ENCODE measurements at regions not wholly inside any gene's neighbourhood (a gene's known extent, or its start where the extent isn't known, plus 50 kb on each side); places are given as distances from the start of the nearest gene placed in this dataset.

DNA sequence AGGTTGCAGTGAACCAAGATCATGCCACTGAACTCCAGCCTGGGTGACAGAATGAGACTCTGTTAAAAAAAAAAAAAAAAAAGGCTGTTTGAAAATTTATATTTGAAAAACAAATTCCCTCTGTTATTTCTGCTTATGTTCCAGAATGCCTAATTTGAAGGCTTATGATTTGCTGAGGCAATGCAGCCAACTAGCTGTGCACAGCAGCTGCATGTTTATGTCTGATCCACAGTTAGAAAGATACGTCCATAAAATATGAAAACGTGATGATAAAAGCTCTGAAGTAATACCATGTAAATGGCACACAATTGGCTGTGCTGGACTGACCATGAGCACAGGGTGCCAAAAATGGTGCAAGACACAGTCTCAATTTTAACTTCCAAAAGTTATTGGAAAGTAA, 453.2 kb downstream of the TUSC1 start:
- intact Hi-C loops (cut with micrococcal nuclease; ENCODE audit: unreplicated experiment) (no loop called here), in situ Hi-C loops (cut with HindIII; ENCODE audit: extremely low pct_ligation_motif_present, low pct_unique_long_range_greater_than_20kb) (no loop called here)
- CTCF ChIA-PET (ENCODE audit: low intra/inter-chr PET ratio, low total read pairs): no interaction called here
- Histone ChIP-seq H3K27me3 (ENCODE audit: control insufficient read depth in 1 of 2, insufficient read depth in 2 of 2, low read length in 2 of 2) (no peaks in the 10 kb centered on the region), H3K27ac (ENCODE audit: extremely low read length, insufficient read depth, low read length) (no peak overlapping the region), H3K9me3 (ENCODE audit: low read length) (peaks cover 11% of the 10 kb centered on the region; the same call in 1 of the 2 replicates), H3K36me3 (replicated peaks in 1 of 2; ENCODE audit: control insufficient read depth in 1 of 2, insufficient read depth in 2 of 2, low read length in 2 of 2) (no peaks in the 10 kb centered on the region), H3K4me1 (ENCODE audit: insufficient read depth, low read length) (no peaks in the 10 kb centered on the region), H3K4me2 (ENCODE audit: low read depth, low read length) (no peak overlapping the region), H3K79me2 (ENCODE audit: insufficient read depth, low read length) (no peaks in the 10 kb centered on the region), H3K4me3 (replicated peaks in 1 of 3; ENCODE audit: insufficient read depth in 1 of 3, low read depth in 2 of 3, low read length in 3 of 3) (no peak overlapping the region), H4K20me1 (ENCODE audit: insufficient read depth, low read length) (no peaks in the 10 kb centered on the region), H3K9ac (ENCODE audit: insufficient read depth, low read depth, low read length) (no peak overlapping the region), H2AFZ (ENCODE audit: low read length) (no peak overlapping the region)
- DNase-seq (ENCODE audit: low spot score): no peak
- ATAC-seq: no peak
- no TSS peak for BruUV-seq (replicated peaks)
- 0% methylated on average over 2 of the region's 2 CpGs for WGBS (ENCODE audit: low lambda C conversion rate)
- FAIRE-seq: no peak
- POLR2A ChIA-PET: no interaction called here
- TF ChIP-seq HNF4A (CRISPR knock-in tag; IDR thresholded peaks at IDR 0.05) (no peak), REPIN1 (CRISPR knock-in tag; IDR thresholded peaks at IDR 0.05; ENCODE audit: borderline replicate concordance, low read depth) (no peak), CBX5 (CRISPR knock-in tag; IDR thresholded peaks at IDR 0.05; ENCODE audit: borderline replicate concordance) (no peak), MXI1 (IDR thresholded peaks at IDR 0.05; ENCODE audit: borderline replicate concordance, low read depth, low read length) (no peak), ZNF670 (CRISPR knock-in tag; IDR thresholded peaks at IDR 0.05; ENCODE audit: borderline replicate concordance) (no peak), SALL2 (CRISPR knock-in tag; IDR thresholded peaks at IDR 0.05) (no peak), ZNF317 (CRISPR knock-in tag; IDR thresholded peaks at IDR 0.05) (no peak), JUN (CRISPR knock-in tag; IDR thresholded peaks at IDR 0.05) (no peak), NPAS2 (CRISPR knock-in tag; IDR thresholded peaks at IDR 0.05; ENCODE audit: borderline replicate concordance) (no peak), THAP11 (CRISPR knock-in tag; IDR thresholded peaks at IDR 0.05) (no peak), ZNF530 (CRISPR knock-in tag; IDR thresholded peaks at IDR 0.05; ENCODE audit: low read depth) (no peak), ZNF782 (CRISPR knock-in tag; IDR thresholded peaks at IDR 0.05; ENCODE audit: borderline replicate concordance) (no peak), CC2D1A (CRISPR knock-in tag; IDR thresholded peaks at IDR 0.05) (no peak)
- TF ChIP-seq, protein P1, sequence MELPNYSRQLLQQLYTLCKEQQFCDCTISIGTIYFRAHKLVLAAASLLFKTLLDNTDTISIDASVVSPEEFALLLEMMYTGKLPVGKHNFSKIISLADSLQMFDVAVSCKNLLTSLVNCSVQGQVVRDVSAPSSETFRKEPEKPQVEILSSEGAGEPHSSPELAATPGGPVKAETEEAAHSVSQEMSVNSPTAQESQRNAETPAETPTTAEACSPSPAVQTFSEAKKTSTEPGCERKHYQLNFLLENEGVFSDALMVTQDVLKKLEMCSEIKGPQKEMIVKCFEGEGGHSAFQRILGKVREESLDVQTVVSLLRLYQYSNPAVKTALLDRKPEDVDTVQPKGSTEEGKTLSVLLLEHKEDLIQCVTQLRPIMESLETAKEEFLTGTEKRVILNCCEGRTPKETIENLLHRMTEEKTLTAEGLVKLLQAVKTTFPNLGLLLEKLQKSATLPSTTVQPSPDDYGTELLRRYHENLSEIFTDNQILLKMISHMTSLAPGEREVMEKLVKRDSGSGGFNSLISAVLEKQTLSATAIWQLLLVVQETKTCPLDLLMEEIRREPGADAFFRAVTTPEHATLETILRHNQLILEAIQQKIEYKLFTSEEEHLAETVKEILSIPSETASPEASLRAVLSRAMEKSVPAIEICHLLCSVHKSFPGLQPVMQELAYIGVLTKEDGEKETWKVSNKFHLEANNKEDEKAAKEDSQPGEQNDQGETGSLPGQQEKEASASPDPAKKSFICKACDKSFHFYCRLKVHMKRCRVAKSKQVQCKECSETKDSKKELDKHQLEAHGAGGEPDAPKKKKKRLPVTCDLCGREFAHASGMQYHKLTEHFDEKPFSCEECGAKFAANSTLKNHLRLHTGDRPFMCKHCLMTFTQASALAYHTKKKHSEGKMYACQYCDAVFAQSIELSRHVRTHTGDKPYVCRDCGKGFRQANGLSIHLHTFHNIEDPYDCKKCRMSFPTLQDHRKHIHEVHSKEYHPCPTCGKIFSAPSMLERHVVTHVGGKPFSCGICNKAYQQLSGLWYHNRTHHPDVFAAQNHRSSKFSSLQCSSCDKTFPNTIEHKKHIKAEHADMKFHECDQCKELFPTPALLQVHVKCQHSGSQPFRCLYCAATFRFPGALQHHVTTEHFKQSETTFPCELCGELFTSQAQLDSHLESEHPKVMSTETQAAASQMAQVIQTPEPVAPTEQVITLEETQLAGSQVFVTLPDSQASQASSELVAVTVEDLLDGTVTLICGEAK (IDR thresholded peaks at IDR 0.05): no peak
- TF ChIP-seq, protein P1 (CRISPR knock-in tag; IDR thresholded peaks at IDR 0.05): no peak
- TF ChIP-seq, protein P2, sequence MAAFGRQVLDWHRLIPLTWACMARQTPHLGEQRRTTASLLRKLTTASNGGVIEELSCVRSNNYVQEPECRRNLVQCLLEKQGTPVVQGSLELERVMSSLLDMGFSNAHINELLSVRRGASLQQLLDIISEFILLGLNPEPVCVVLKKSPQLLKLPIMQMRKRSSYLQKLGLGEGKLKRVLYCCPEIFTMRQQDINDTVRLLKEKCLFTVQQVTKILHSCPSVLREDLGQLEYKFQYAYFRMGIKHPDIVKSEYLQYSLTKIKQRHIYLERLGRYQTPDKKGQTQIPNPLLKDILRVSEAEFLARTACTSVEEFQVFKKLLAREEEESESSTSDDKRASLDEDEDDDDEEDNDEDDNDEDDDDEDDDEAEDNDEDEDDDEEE (CRISPR knock-in tag; IDR thresholded peaks at IDR 0.05): no peak

Measured in HepG2 (cell line).